Uterus (tissue), 3 donors: ENCODE measurements at regions not wholly inside any gene's neighbourhood (a gene's known extent, or its start where the extent isn't known, plus 50 kb on each side); places are given as distances from the start of the nearest gene placed in this dataset.

ENCODE experiments used
- DNase-seq, 2 donors: peaks; one replicate each; pipeline ENCODE4 v3.0.0-alpha.2; 2019 to 2020
- H3K27ac ChIP-seq, 2 donors: fragments of 200-600 bp; sonication (generic); 1 replicate in 1 of 2; 2 replicates in 1 of 2; pipeline ENCODE4 v1.5.1; 2016 to 2018
- H3K27me3 ChIP-seq, 2 donors: fragments of 200-600 bp; sonication (generic); one replicate each; pipeline ENCODE4 v1.5.1; 2018 to 2019; ENCODE audit warnings: control low read depth in 1 of 2
- H3K36me3 ChIP-seq, 2 donors: fragments of 200-600 bp; sonication (generic); one replicate each; pipeline ENCODE4 v1.5.1; 2019; ENCODE audit warnings: control low read depth in 1 of 2
- H3K4me1 ChIP-seq, 2 donors: fragments of 200-600 bp; sonication (generic); one replicate each; pipeline ENCODE4 v1.5.1; 2018 to 2019; ENCODE audit warnings: control low read depth in 1 of 2
- H3K4me3 ChIP-seq, 2 donors: fragments of 200-600 bp; sonication (generic); 1 replicate in 1 of 2; 2 replicates in 1 of 2; pipeline ENCODE4 v1.5.1; 2018 to 2019; ENCODE audit warnings: mild to moderate bottlenecking in 1 of 2
- H3K9me3 ChIP-seq, 2 donors: fragments of 200-600 bp; sonication (generic); one replicate each; pipeline ENCODE4 v1.5.1; 2019; ENCODE audit warnings: control low read depth in 1 of 2
- CTCF ChIP-seq, 4 experiments: fragments of 200-600 bp in 2 of 4; fragments of 450-650 bp in 2 of 4; sonication (generic) in 2 of 4; IDR thresholded peaks; one replicate each; pipeline ENCODE4 v1.5.1; 2016 to 2019; ENCODE audit warnings: antibody characterized with exemption in 4 of 4, mild to moderate bottlenecking in 2 of 4, moderate library complexity in 1 of 4
- POLR2A ChIP-seq, 2 donors: fragments of 450-650 bp; IDR thresholded peaks; one replicate each; pipeline ENCODE4 v1.6.1; 2016; ENCODE audit warnings: antibody characterized with exemption in 2 of 2, mild to moderate bottlenecking in 1 of 2, moderate library complexity in 1 of 2
- intact Hi-C: fragments of 100-400 bp; cut with DNase I; formaldehyde crosslinking; loops from one replicate; pipeline ENCODE4 v1.15.1; 2023; ENCODE audit warnings: low total_unique reads
- donor health status: DM: yes; HTN: yes; CAD: no.

GRCh38 chr4:131531087-131531486 is 1618.0 kb upstream of the PCDH10 start:
- no peaks in the 10 kb centered on the region for H3K4me1 ChIP-seq
- TF ChIP-seq CTCF (IDR thresholded peaks at IDR 0.05) (no peak), POLR2A (IDR thresholded peaks at IDR 0.05) (no peak)
- no peaks in the 10 kb centered on the region for H3K36me3 ChIP-seq
- H3K4me3 ChIP-seq: no peak overlapping the region
- no peaks in the 10 kb centered on the region for H3K27me3 ChIP-seq
- H3K9me3 ChIP-seq: no peaks in the 10 kb centered on the region
- no peak overlapping the region for H3K27ac ChIP-seq
- DNase-seq: no peak
- intact Hi-C loops: no loop called here

GRCh38 chr4:131534944-131535645 is 1614.0 kb upstream of the PCDH10 start:
- H3K4me1 ChIP-seq: no peaks in the 10 kb centered on the region
- H3K27me3 ChIP-seq: no peaks in the 10 kb centered on the region
- H3K9me3 ChIP-seq: no peaks in the 10 kb centered on the region
- intact Hi-C loops: no loop called here
- TF ChIP-seq POLR2A (IDR thresholded peaks at IDR 0.05) (no peak), CTCF (IDR thresholded peaks at IDR 0.05) (no peak)
- DNase-seq: no peak
- no peaks in the 10 kb centered on the region for H3K36me3 ChIP-seq
- no peak overlapping the region for H3K4me3 ChIP-seq
- H3K27ac ChIP-seq: no peak overlapping the region

DNA sequence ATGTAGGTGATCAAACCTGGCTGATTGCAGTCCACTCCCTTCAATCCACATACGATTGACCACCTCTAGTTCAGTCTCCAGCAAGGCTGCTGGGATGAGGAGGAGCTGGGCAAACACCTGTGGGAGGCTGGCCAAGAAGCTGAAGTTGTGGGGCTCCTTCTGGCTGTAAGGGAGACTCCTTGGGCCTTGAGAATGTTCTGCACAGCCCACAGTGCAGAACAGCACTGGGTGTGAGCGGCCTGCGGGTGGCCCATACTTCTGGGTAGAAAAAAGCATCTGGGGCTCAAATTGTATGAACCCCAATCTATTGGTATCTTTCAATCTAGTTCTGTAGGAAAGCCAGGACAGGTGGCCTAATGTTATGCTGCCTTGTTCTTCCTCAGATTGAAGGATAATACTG is 1608.8 kb upstream of the PCDH10 start:
- TF ChIP-seq CTCF (IDR thresholded peaks at IDR 0.05) (no peak), POLR2A (IDR thresholded peaks at IDR 0.05) (no peak)
- no peaks in the 10 kb centered on the region for H3K36me3 ChIP-seq
- no peaks in the 10 kb centered on the region for H3K4me1 ChIP-seq
- H3K27me3 ChIP-seq: no peaks in the 10 kb centered on the region
- no peaks in the 10 kb centered on the region for H3K9me3 ChIP-seq
- intact Hi-C loops: no loop called here
- DNase-seq: no peak
- no peak overlapping the region for H3K27ac ChIP-seq
- H3K4me3 ChIP-seq: no peak overlapping the region

GRCh38 chr4:131547506-131547981 is 1601.5 kb upstream of the PCDH10 start:
- H3K27ac ChIP-seq: no peak overlapping the region
- no peaks in the 10 kb centered on the region for H3K9me3 ChIP-seq
- intact Hi-C loops: no loop called here
- no peak for TF ChIP-seq POLR2A (IDR thresholded peaks at IDR 0.05)
- TF ChIP-seq CTCF (IDR thresholded peaks at IDR 0.05): no peak
- no peak overlapping the region for H3K4me3 ChIP-seq
- no peaks in the 10 kb centered on the region for H3K4me1 ChIP-seq
- no peak for DNase-seq
- no peaks in the 10 kb centered on the region for H3K36me3 ChIP-seq
- H3K27me3 ChIP-seq: no peaks in the 10 kb centered on the region

- intact Hi-C loops: no loop called here
- no peak for TF ChIP-seq POLR2A (IDR thresholded peaks at IDR 0.05)
- no peak for TF ChIP-seq CTCF (IDR thresholded peaks at IDR 0.05)
Measured at GRCh38 chr4:131551306-131551705, 1597.8 kb upstream of the PCDH10 start.

More at GRCh38 chr4:131551306-131551705, 1597.8 kb upstream of the PCDH10 start:
- no peak overlapping the region for H3K4me3 ChIP-seq
- no peak for DNase-seq
- H3K27me3 ChIP-seq: no peaks in the 10 kb centered on the region
- no peaks in the 10 kb centered on the region for H3K9me3 ChIP-seq
- no peaks in the 10 kb centered on the region for H3K4me1 ChIP-seq
- H3K36me3 ChIP-seq: no peaks in the 10 kb centered on the region
- no peak overlapping the region for H3K27ac ChIP-seq
